ENCODE measurements at regions not wholly inside any gene's neighbourhood (a gene's known extent, or its start where the extent isn't known, plus 50 kb on each side); places are given as distances from the start of the nearest gene placed in this dataset.

GRCh38 chr1:229133151-229133550 is 137.8 kb upstream of the RAB4A start:
- TF ChIP-seq CTCF (IDR thresholded peaks at IDR 0.05) (no peak), POLR2AphosphoS5 (IDR thresholded peaks at IDR 0.05) (no peak), POLR2A (IDR thresholded peaks at IDR 0.05) (no peak)

All from breast epithelium (tissue), 3 donors.